ENCODE measurements at regions not wholly inside any gene's neighbourhood (a gene's known extent, or its start where the extent isn't known, plus 50 kb on each side); places are given as distances from the start of the nearest gene placed in this dataset.

- ChIA-PET POLR2A (no interaction called here), CTCF (ENCODE audit: low intra/inter-chr PET ratio, low total read pairs) (no interaction called here)
- H4K20me1 ChIP-seq (ENCODE audit: insufficient read depth, low read length) = no peaks in the 10 kb centered on the region
- FAIRE-seq = no peak
- WGBS (ENCODE audit: low lambda C conversion rate) = 0% methylated on average over 2 of the region's 2 CpGs
- peaks cover 0 to 13% of the 10 kb centered on the region in 2 experiments; a peak in 1 of 5 replicates for H3K27me3 ChIP-seq (ENCODE audit: control insufficient read depth in 1 of 2, insufficient read depth in 2 of 2, low read length in 2 of 2)
- no TSS peak for BruUV-seq (replicated peaks)
- no peaks in the 10 kb centered on the region for H3K36me3 ChIP-seq (replicated peaks in 1 of 2; ENCODE audit: control insufficient read depth in 1 of 2, insufficient read depth in 2 of 2, low read length in 2 of 2)
- in situ Hi-C loops (cut with HindIII; ENCODE audit: extremely low pct_ligation_motif_present, low pct_unique_long_range_greater_than_20kb) (no loop called here), intact Hi-C loops (cut with micrococcal nuclease; ENCODE audit: unreplicated experiment) (no loop called here)
- DNase-seq (ENCODE audit: low spot score) = no peak
- TF ChIP-seq JUNB (CRISPR knock-in tag; IDR thresholded peaks at IDR 0.05; ENCODE audit: borderline replicate concordance) (no peak), GATAD2A (CRISPR knock-in tag; IDR thresholded peaks at IDR 0.05) (no peak), TEAD3 (CRISPR knock-in tag; optimal IDR thresholded peaks at IDR 0.05; ENCODE audit: borderline replicate concordance) (no peak), ZBTB21 (CRISPR knock-in tag; IDR thresholded peaks at IDR 0.05) (no peak), ZNF3 (CRISPR knock-in tag; IDR thresholded peaks at IDR 0.05) (no peak), ELF1 (CRISPR knock-in tag; IDR thresholded peaks at IDR 0.05) (no peak)
- TF ChIP-seq, protein P1, sequence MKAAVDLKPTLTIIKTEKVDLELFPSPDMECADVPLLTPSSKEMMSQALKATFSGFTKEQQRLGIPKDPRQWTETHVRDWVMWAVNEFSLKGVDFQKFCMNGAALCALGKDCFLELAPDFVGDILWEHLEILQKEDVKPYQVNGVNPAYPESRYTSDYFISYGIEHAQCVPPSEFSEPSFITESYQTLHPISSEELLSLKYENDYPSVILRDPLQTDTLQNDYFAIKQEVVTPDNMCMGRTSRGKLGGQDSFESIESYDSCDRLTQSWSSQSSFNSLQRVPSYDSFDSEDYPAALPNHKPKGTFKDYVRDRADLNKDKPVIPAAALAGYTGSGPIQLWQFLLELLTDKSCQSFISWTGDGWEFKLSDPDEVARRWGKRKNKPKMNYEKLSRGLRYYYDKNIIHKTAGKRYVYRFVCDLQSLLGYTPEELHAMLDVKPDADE (CRISPR knock-in tag; IDR thresholded peaks at IDR 0.05) = no peak
- no peaks in the 10 kb centered on the region for H3K4me1 ChIP-seq (ENCODE audit: insufficient read depth, low read length)
- no peak overlapping the region for H3K4me2 ChIP-seq (ENCODE audit: low read depth, low read length)
- no peaks in the 10 kb centered on the region for H3K79me2 ChIP-seq (ENCODE audit: insufficient read depth, low read length)
- no peak for ATAC-seq
- no peak overlapping the region for H3K9ac ChIP-seq (ENCODE audit: insufficient read depth, low read depth, low read length)
- no peaks in the 10 kb centered on the region for H3K9me3 ChIP-seq (ENCODE audit: low read length)
- H2AFZ ChIP-seq (ENCODE audit: low read length) = no peak overlapping the region
- H3K4me3 ChIP-seq (replicated peaks in 1 of 3; ENCODE audit: insufficient read depth in 1 of 3, low read depth in 2 of 3, low read length in 3 of 3) = no peak overlapping the region
- H3K27ac ChIP-seq (ENCODE audit: extremely low read length, insufficient read depth, low read length) = no peak overlapping the region
These were observed 102.0 kb upstream of the MRPS22 start for GRCh38 chr3:139241783-139242182.

DNA sequence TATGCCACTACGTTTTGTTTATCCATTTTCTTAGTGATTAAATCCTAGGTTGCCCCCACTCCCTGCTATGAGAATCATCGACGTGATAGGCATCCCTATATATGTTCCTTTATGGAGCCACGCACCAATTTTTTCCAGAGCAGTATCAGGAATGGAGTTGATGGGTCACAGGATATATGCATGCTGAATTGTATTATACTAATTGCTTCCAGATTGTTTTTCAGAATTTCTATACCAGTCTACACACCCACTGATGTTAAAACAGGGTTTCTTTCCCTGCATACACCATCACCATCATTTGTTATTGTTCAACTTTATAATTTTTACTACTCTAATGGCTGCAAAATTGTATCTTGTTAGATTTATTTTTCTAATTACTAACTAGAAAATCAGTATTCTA lies 100.1 kb upstream of the MRPS22 start:
- TF ChIP-seq, protein P2, sequence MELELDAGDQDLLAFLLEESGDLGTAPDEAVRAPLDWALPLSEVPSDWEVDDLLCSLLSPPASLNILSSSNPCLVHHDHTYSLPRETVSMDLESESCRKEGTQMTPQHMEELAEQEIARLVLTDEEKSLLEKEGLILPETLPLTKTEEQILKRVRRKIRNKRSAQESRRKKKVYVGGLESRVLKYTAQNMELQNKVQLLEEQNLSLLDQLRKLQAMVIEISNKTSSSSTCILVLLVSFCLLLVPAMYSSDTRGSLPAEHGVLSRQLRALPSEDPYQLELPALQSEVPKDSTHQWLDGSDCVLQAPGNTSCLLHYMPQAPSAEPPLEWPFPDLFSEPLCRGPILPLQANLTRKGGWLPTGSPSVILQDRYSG (CRISPR knock-in tag; IDR thresholded peaks at IDR 0.05) = no peak
- TF ChIP-seq JUND (CRISPR knock-in tag; IDR thresholded peaks at IDR 0.05) (no peak), ZNF598 (CRISPR knock-in tag; IDR thresholded peaks at IDR 0.05; ENCODE audit: borderline replicate concordance) (no peak), ETV6 (CRISPR knock-in tag; conservative IDR thresholded peaks at IDR 0.05) (no peak)
- TF ChIP-seq, protein P3, sequence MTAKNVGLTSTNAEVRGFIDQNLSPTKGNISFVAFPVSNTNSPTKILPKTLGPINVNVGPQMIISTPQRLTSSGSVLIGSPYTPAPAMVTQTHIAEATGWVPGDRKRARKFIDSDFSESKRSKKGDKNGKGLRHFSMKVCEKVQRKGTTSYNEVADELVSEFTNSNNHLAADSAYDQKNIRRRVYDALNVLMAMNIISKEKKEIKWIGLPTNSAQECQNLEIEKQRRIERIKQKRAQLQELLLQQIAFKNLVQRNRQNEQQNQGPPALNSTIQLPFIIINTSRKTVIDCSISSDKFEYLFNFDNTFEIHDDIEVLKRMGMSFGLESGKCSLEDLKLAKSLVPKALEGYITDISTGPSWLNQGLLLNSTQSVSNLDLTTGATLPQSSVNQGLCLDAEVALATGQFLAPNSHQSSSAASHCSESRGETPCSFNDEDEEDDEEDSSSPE (CRISPR knock-in tag; IDR thresholded peaks at IDR 0.05) = no peak
- in situ Hi-C loops (cut with HindIII; ENCODE audit: extremely low pct_ligation_motif_present, low pct_unique_long_range_greater_than_20kb) = no loop called here
- H3K9ac ChIP-seq (ENCODE audit: insufficient read depth, low read depth, low read length) = no peak overlapping the region
- ChIA-PET POLR2A (no interaction called here), CTCF (ENCODE audit: low intra/inter-chr PET ratio, low total read pairs) (no interaction called here)
- ATAC-seq = no peak
- no peaks in the 10 kb centered on the region for H3K36me3 ChIP-seq (replicated peaks in 1 of 2; ENCODE audit: control insufficient read depth in 1 of 2, insufficient read depth in 2 of 2, low read length in 2 of 2)
- H3K27me3 ChIP-seq (ENCODE audit: control insufficient read depth in 1 of 2, insufficient read depth in 2 of 2, low read length in 2 of 2) = peaks cover 0 to 2% of the 10 kb centered on the region in 2 experiments; a peak in 1 of 5 replicates
- FAIRE-seq = no peak
- 1% methylated on average over 4 of the region's 4 CpGs for WGBS (ENCODE audit: low lambda C conversion rate)
- H3K79me2 ChIP-seq (ENCODE audit: insufficient read depth, low read length) = no peaks in the 10 kb centered on the region
- H3K4me2 ChIP-seq (ENCODE audit: low read depth, low read length) = no peak overlapping the region
- no peaks in the 10 kb centered on the region for H3K4me1 ChIP-seq (ENCODE audit: insufficient read depth, low read length)
- H2AFZ ChIP-seq (ENCODE audit: low read length) = no peak overlapping the region
- DNase-seq (ENCODE audit: low spot score) = no peak
- no peaks in the 10 kb centered on the region for H4K20me1 ChIP-seq (ENCODE audit: insufficient read depth, low read length)
- no TSS peak for BruUV-seq (replicated peaks)
- no peak overlapping the region for H3K27ac ChIP-seq (ENCODE audit: extremely low read length, insufficient read depth, low read length)
- no peaks in the 10 kb centered on the region for H3K9me3 ChIP-seq (ENCODE audit: low read length)
- no peak overlapping the region for H3K4me3 ChIP-seq (replicated peaks in 1 of 3; ENCODE audit: insufficient read depth in 1 of 3, low read depth in 2 of 3, low read length in 3 of 3)
- intact Hi-C loops (cut with micrococcal nuclease; ENCODE audit: unreplicated experiment) = no loop called here
